ENCODE measurements at regions not wholly inside any gene's neighbourhood (a gene's known extent, or its start where the extent isn't known, plus 50 kb on each side); places are given as distances from the start of the nearest gene placed in this dataset.
"Not testable (repeated sequence)": the region's sequence is repeated elsewhere in the genome, so short reads cannot be mapped to it uniquely, and the experiment has no call there.

- no peak for DNase-seq
Measured at GRCh38 chr10:36538953-36539586, 586.3 kb upstream of the ANKRD30A start.

- DNase-seq = no peak
Measured at GRCh38 chr10:36534471-36535002, 590.9 kb upstream of the ANKRD30A start.

DNA sequence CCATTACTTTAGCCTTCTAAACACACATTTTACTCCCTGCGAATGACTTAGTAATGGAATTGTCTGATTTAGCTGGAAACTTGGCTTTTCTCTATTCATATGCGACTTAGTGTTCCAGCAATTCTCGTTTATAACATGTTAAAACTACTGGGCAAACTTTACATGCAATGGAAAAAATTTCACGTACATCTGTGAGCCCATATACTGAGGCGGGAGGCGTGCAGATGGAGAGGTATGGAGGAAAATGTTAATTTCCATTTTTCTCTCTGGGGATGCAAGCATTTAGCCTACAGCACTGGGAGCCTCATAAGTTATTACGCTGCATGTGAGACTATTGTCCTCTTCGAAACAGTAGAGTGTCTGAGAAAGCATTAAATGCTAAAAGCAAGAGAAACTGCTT is 591.5 kb upstream of the ANKRD30A start:
- DNase-seq = no peak

- DNase-seq = no peak
Measured at GRCh38 chr10:36533316-36533715, 592.1 kb upstream of the ANKRD30A start.

GRCh38 chr10:36531621-36532020 is 593.8 kb upstream of the ANKRD30A start:
- DNase-seq = no peak

GRCh38 chr10:36526033-36526432 is 599.4 kb upstream of the ANKRD30A start:
- DNase-seq = no peak

DNA sequence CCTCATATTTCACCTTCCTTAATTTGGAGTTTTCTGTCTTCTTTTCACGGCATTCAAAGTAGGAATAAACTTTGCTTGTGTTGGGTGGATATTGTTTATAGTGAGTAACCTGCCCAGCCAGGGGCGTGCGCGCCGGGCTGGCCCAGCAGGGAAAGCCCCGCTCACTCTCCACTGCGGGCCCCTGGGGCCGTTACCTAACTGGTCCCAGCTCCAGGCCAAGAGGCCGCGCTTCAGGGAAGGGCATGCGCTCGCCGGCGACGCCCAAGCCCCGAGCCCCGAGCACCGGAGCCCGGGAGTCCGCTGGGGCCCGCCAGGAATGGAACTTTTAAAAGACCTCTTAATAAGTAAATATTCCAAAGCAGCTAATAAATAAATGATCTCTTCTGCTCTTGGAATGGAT is 601.3 kb upstream of the ANKRD30A start:
- DNase-seq = not testable (repeated sequence)

DNA sequence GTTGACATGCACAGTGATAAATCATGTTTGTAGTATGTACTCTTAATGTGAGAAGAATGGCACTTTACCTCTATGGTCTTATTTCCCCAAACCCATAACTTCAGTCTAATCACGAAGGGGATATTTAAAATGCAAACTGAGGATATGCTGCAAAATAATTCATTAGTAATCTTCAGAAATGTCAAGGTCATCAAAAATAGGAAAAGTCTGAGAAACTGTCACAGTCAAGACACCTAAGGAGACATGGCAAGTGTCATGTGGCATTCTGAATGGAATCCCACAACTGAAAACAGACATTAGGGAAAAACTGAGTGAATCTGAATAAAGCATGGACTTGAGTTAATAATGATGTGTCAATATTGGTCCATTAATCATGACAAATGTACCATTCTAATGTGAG is 605.5 kb upstream of the ANKRD30A start:
- no peak for DNase-seq

GRCh38 chr10:36516281-36516680 is 609.1 kb upstream of the ANKRD30A start:
- DNase-seq = no peak

- DNase-seq = no peak
Measured at GRCh38 chr10:36515319-36515718, 610.1 kb upstream of the ANKRD30A start.

- no peak for DNase-seq
Measured at GRCh38 chr10:36507715-36508114, 617.7 kb upstream of the ANKRD30A start.

DNA sequence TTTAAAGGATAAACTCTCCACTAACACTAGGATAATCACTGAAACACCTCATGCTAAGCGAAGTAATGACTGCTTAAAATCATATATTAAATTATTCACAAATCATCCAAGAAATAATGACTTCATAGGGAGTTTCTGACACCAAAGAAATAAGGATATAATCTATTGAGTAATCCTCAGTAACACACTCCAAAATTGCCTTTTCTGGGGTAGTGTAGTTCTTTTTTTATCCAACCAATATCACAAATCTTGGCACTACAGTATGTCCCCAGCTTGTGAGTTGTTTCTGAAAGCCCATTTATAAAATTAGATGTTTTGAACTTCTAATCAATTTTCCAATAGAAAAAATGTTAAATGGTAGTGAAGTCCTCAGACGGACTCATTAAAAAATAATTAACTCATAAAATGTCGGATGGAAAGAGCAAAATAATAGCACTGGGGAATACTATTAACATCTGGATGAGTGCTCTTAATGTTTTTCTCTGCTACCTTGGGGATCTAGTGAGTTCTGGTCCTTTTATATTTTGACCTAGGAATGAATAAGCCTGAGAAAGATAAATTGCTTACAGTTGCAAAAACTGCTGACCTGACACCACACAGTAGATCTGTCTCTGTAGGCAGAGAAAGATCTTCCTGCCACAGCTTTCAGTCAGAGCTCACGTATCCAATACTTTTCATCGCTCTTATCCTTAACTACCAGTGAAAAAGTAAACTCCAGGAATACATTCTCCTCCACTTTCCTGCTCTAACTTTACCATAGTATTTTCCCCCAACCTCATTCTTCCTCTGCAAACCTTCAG is 618.5 kb upstream of the ANKRD30A start:
- DNase-seq = no peak

- no peak for DNase-seq
Measured at GRCh38 chr10:36506261-36506660, 619.1 kb upstream of the ANKRD30A start.

- DNase-seq = no peak
Measured at GRCh38 chr10:36504758-36505157, 620.6 kb upstream of the ANKRD30A start.

GRCh38 chr10:36500266-36500665 is 625.1 kb upstream of the ANKRD30A start:
- no peak for DNase-seq

DNA sequence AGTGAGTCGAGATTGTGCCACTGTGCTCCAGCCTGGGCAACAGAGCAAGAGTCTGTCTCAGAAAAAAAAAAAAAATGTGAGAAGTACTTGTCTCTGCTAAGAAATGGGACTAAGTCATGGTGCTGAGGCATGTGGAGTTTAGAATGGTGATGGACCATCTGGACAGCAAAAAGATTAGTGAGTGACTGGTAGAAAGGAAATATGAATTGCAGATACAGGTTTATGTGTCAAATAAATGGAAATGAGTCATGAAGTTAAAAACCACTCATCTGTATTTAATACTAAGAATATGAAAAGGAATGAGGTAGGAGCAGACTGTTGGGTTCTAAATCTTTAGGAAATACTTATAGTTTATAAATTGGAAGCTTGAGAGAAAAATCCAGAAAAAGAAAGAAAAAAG is 625.7 kb upstream of the ANKRD30A start:
- no peak for DNase-seq

- DNase-seq = no peak
Measured at GRCh38 chr10:36496758-36497157, 628.6 kb upstream of the ANKRD30A start.

- no peak for DNase-seq
Measured at GRCh38 chr10:36494371-36494770, 631.0 kb upstream of the ANKRD30A start.

DNA sequence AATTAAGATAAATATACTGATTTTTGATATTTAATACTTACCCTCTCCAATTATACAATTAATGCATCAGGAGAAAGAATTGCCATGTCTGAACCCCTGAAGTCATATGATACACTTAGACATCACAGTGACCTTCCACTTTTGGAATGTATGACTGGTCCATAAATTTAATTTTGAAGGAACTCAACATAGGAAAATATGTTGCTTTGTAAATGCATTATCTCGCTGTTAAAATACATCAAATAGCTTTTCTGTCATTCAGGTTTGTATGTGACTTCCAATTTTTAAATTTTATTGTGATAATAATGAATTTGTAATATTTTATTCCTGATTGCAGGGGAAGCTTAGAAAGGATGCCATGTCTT is 631.9 kb upstream of the ANKRD30A start:
- DNase-seq = no peak

DNA sequence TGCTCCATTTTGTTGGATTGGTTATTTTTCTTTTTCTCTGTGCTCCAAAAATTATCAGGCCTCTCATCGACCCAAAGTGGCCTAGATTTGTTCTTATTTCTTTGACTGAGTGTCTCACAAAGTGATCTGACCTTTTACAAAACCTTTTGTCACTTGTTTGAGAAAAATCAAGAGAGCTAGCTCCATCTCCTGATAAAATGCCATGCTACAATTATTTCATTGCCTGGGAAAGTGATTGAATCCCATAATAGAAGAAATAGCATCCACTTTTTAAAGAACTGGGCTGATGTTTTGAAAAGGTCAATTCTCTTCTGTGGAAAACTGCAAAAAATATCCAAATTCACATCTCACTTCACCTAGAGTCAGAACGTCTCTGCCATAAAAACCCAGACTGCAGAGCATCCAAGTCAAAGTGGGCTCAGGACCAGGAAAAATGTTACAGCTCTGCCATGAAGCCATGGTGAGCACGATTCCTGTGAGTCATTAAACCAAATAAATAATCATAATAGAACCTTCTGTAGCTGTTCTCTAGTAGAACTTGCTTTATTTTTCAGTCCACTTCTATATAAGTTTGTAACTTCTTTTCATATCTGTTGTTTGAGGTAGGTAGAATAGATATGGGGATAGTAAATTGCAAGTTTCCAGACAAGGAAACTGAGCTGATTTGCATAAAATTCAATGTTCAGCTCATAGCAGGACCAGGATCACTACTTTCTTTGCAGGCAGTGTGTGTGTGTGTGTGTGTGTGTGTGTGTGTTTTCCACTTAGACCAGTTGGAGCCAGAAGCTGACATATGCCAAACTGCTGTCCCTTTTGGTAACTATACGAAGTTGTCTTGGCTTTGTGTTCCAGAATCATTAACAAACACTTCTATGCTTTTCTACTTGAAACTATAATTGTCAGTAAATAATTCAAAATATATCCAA is 632.5 kb upstream of the ANKRD30A start:
- DNase-seq = no peak

GRCh38 chr10:36491926-36492325 is 633.5 kb upstream of the ANKRD30A start:
- no peak for DNase-seq

GRCh38 chr10:36489611-36490228 is 635.7 kb upstream of the ANKRD30A start:
- DNase-seq = no peak

DNA sequence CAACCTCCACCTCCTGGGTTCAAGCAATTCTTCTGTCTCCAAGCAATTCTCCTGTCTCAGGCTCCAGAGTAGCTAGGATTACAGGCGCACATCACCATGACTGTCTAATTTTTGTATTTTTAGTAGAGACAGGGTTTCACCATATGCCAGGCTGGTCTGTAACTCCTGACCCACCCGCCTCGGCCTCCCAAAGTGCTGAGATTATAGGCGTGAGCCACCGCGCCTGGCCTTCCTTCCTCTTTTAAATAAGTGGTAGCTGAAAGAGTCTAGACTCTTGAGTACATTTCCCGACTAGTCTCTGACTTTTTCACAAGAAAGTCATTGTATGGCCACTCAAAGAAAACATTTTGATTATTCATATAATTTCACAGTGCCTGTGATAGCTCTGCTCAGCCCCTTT is 636.2 kb upstream of the ANKRD30A start:
- no peak for DNase-seq
